Gastroesophageal sphincter (tissue), 4 donors: ENCODE measurements at regions not wholly inside any gene's neighbourhood (a gene's known extent, or its start where the extent isn't known, plus 50 kb on each side); places are given as distances from the start of the nearest gene placed in this dataset.
"Not testable (repeated sequence)": the region's sequence is repeated elsewhere in the genome, so short reads cannot be mapped to it uniquely, and the experiment has no call there.

Source experiments
- ATAC-seq: fragments of 150-250 bp; one replicate; pipeline ENCODE4 v1.9.1; 2016; ENCODE audit warnings: mild to moderate bottlenecking, moderate library complexity
- H3K27ac ChIP-seq, 4 donors: fragments of 200-600 bp; sonication (generic) in 3 of 4; 1 replicate in 3 of 4; 2 replicates in 1 of 4; pipeline ENCODE4 v1.5.1; 2016 to 2019
- H3K27me3 ChIP-seq: fragments of 200-600 bp; sonication (generic); one replicate; pipeline ENCODE4 v1.5.1; 2019
- H3K36me3 ChIP-seq, 2 donors: fragments of 200-600 bp; sonication (generic); one replicate each; pipeline ENCODE4 v1.5.1; 2019; ENCODE audit warnings: control low read depth in 1 of 2
- H3K4me1 ChIP-seq, 3 donors: fragments of 200-600 bp; sonication (generic); 1 replicate in 2 of 3; 2 replicates in 1 of 3; pipeline ENCODE4 v1.5.1; 2016 to 2019; ENCODE audit warnings: control low read depth in 2 of 3
- H3K4me3 ChIP-seq, 2 donors: fragments of 200-600 bp; sonication (generic); one replicate each; pipeline ENCODE4 v1.5.1; 2019; ENCODE audit warnings: mild to moderate bottlenecking in 1 of 2, moderate library complexity in 1 of 2
- H3K9me3 ChIP-seq, 3 donors: fragments of 200-600 bp; sonication (generic); one replicate each; pipeline ENCODE4 v1.5.1; 2017 to 2019; ENCODE audit warnings: control low read depth in 2 of 3
- CTCF ChIP-seq, 4 experiments: fragments of 200-600 bp in 2 of 4; fragments of 450-650 bp in 2 of 4; sonication (generic) in 1 of 4; IDR thresholded peaks; one replicate each; pipeline ENCODE4 v1.5.1; 2017 to 2019; ENCODE audit warnings: antibody characterized with exemption in 4 of 4, mild to moderate bottlenecking in 2 of 4, moderate library complexity in 2 of 4
- EP300 ChIP-seq: sonication (generic); formaldehyde crosslinking; IDR thresholded peaks from one replicate; pipeline ENCODE4 v1.6.1; 2017; ENCODE audit warnings: antibody characterized with exemption, mild to moderate bottlenecking
- POLR2A ChIP-seq, 2 donors: fragments of 450-650 bp; IDR thresholded peaks; one replicate each; pipeline ENCODE4 v1.6.1; 2017; ENCODE audit warnings: antibody characterized with exemption in 2 of 2, mild to moderate bottlenecking in 2 of 2, moderate library complexity in 1 of 2
- POLR2AphosphoS5 ChIP-seq: sonication (generic); formaldehyde crosslinking; IDR thresholded peaks from one replicate; pipeline ENCODE4 v1.6.1; 2017; ENCODE audit warnings: antibody characterized with exemption
- WGBS, 2 donors: methylation state at CpG; one replicate each; pipeline ENCODE4 v1.1.5; 2018; ENCODE audit warnings: low coverage in 1 of 2; 5-methylcytosine and 5-hydroxymethylcytosine counted together

- no peak for ATAC-seq
- Histone ChIP-seq H3K4me3 (no peak overlapping the region), H3K4me1 (no peaks in the 10 kb centered on the region), H3K27ac (no peak overlapping the region), H3K36me3 (no peaks in the 10 kb centered on the region), H3K27me3 (no peaks in the 10 kb centered on the region), H3K9me3 (no peaks in the 10 kb centered on the region)
- TF ChIP-seq CTCF (IDR thresholded peaks at IDR 0.05) (no peak), EP300 (no peak), POLR2A (IDR thresholded peaks at IDR 0.05) (no peak), POLR2AphosphoS5 (no peak)
- WGBS, 2 donors: 48% methylated on average over 2 of the region's 2 CpGs
Measured at GRCh38 chr12:74780182-74780849, 242.7 kb downstream of the ATXN7L3B start.

DNA sequence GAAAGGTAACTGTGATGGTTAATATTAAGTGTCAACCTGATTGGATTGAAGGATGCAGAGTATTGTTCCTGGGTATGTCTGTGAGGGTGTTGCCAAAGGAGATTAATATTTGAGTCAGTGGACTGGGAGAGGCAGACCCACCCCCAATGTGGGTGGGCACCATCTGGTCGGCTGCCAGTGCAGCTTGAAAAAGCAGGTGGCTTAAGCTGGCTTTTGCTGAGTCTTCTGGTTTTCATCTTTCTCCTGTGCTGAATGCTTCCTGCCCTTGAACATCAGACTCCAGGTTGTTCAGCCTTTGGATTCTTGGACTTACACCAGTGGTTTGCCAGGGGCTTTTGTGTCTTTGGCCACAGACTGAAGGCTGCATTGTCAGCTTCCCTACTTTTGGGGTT, 243.2 kb downstream of the ATXN7L3B start:
- H3K4me3 ChIP-seq, H3K27me3 ChIP-seq, H3K36me3 ChIP-seq, H3K9me3 ChIP-seq, H3K4me1 ChIP-seq, H3K27ac ChIP-seq, ATAC-seq: not testable (repeated sequence)
- 0 to 11% methylated on average over 1 of the region's 1 CpG for WGBS, 2 donors

DNA sequence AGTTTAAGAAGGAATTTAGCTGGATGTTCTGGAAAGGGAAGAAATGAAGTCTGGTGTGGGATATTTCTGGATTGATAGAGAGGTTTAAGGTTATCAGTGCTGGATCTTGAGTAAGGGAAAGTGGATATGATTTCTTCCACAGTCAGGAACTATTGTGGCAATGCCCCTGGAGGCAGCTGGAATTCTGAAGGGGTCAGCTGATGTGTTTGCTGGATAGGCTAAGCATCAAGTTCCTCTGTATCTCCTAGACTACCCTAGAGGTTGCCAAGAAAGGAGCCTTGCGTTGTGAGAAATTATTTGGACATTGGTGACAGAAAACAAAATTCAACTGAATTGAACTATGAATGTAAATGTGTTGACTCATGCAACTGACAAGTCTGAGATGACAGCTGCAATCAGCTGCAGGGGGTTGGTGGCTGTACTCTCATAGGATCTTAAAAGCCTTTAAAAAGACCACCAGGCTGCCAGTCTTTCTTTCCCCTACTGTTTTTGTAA, 244.4 kb downstream of the ATXN7L3B start:
- no peak for TF ChIP-seq EP300
- H3K27me3 ChIP-seq: no peaks in the 10 kb centered on the region
- no peak overlapping the region for H3K27ac ChIP-seq
- ATAC-seq: no peak
- WGBS, 2 donors: 78 to 82% methylated on average over 1 of the region's 1 CpG
- no peaks in the 10 kb centered on the region for H3K36me3 ChIP-seq
- no peaks in the 10 kb centered on the region for H3K4me1 ChIP-seq
- no peak overlapping the region for H3K4me3 ChIP-seq
- no peaks in the 10 kb centered on the region for H3K9me3 ChIP-seq

GRCh38 chr12:74790931-74791330, 253.3 kb downstream of the ATXN7L3B start:
- Histone ChIP-seq H3K4me3 (no peak overlapping the region), H3K4me1 (no peaks in the 10 kb centered on the region), H3K9me3 (no peaks in the 10 kb centered on the region), H3K36me3 (no peaks in the 10 kb centered on the region), H3K27me3 (no peaks in the 10 kb centered on the region), H3K27ac (no peak overlapping the region)
- 77 to 92% methylated on average over 5 to 6 of the region's 6 CpGs for WGBS, 2 donors
- ATAC-seq: no peak
- TF ChIP-seq CTCF (IDR thresholded peaks at IDR 0.05): no peak
- no peak for TF ChIP-seq POLR2AphosphoS5
- no peak for TF ChIP-seq POLR2A (IDR thresholded peaks at IDR 0.05)
- no peak for TF ChIP-seq EP300

DNA sequence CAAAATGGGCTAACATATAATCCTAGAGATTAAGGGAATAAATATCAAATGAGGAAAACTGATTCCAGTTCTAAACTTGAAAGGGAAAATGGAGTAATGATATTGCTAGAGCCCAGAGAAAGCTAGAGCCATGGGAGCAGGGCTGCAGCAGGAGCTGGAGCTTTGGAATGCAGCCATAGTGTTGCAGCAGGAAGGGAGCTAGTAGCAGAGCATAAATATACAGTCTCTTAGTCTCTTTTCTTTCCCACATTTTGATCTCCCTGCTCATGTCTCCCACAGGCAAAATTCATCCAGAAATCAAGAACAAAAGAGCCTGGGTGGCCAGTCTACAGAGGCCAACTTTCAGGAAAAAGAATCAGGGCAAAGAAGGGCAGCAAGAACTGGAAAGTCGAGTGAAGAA, 253.7 kb downstream of the ATXN7L3B start:
- WGBS, 2 donors: 60% methylated on average over 1 of the region's 1 CpG; no CpG with 5 or more reads in 1 of the 2 donors
- Histone ChIP-seq H3K36me3 (no peaks in the 10 kb centered on the region), H3K27ac (no peak overlapping the region), H3K4me3 (no peak overlapping the region), H3K27me3 (no peaks in the 10 kb centered on the region), H3K4me1 (no peaks in the 10 kb centered on the region), H3K9me3 (no peaks in the 10 kb centered on the region)
- ATAC-seq: no peak
- TF ChIP-seq CTCF (IDR thresholded peaks at IDR 0.05) (no peak), POLR2A (IDR thresholded peaks at IDR 0.05) (no peak)

GRCh38 chr12:74794522-74794921, 256.9 kb downstream of the ATXN7L3B start:
- TF ChIP-seq CTCF (IDR thresholded peaks at IDR 0.05) (no peak), POLR2A (IDR thresholded peaks at IDR 0.05) (no peak), EP300 (no peak), POLR2AphosphoS5 (no peak)
- H3K9me3 ChIP-seq: no peaks in the 10 kb centered on the region
- no peak overlapping the region for H3K27ac ChIP-seq
- H3K27me3 ChIP-seq: no peaks in the 10 kb centered on the region
- 79 to 82% methylated on average over 4 of the region's 4 CpGs for WGBS, 2 donors
- no peak for ATAC-seq
- H3K4me1 ChIP-seq: no peaks in the 10 kb centered on the region
- H3K36me3 ChIP-seq: no peaks in the 10 kb centered on the region
- no peak overlapping the region for H3K4me3 ChIP-seq
